HG03439 (cell line): ENCODE measurements at regions not wholly inside any gene's neighbourhood (a gene's known extent, or its start where the extent isn't known, plus 50 kb on each side); places are given as distances from the start of the nearest gene placed in this dataset.
"Not testable (repeated sequence)": the region's sequence is repeated elsewhere in the genome, so short reads cannot be mapped to it uniquely, and the experiment has no call there.

Experiments
- ATAC-seq: cut with Tn5 transposase; IDR thresholded peaks from one replicate; pipeline ENCODE4 v1.9.1; 2021; ENCODE audit warnings: mild to moderate bottlenecking, moderate library complexity; ENCODE audit not compliant: unreplicated experiment

DNA sequence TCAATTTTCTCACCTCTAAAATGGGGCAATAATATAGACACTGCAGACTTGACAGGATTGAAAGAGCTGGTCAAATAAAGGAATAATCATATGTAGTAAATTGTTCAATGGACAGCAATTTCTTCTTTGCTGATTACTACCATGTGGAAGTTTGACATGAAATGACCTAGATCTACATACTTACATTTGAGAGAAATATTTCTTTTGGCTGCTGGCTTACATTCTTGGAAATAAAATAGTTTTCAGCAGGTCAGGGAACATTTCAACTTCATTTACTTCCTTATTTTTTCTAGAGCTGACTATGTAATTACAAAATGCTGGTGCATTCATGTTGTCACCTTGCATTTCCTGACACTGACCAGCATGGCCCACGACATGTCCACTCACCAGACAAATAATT is 294.6 kb upstream of the MIR17HG start:
- no peak for ATAC-seq

- ATAC-seq: no peak
Measured at GRCh38 chr13:91053318-91054065, 294.0 kb upstream of the MIR17HG start.

GRCh38 chr13:91054902-91055301 is 292.6 kb upstream of the MIR17HG start:
- no peak for ATAC-seq

DNA sequence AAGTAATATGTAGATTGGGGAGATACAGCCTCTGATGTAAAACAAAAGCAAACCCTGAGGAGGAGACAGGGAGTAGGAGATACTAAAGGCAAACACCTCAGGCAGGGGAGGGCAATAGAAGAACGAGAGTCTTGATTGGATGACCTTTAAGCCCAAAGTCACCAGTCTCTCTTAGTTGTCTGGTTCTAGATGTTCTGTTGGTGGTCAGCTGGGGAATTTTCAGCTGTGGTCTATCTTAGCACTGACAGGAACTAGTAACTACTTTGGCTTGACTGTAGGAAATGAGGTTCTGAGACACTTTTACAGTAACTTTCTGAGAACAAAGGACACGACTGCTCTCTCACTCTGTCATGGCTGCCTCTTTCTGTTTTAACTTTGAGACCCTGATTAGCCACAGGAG is 290.7 kb upstream of the MIR17HG start:
- peak; percentile 96 for ATAC-seq

- not testable (repeated sequence) for ATAC-seq
Measured at GRCh38 chr13:91057507-91057906, 290.0 kb upstream of the MIR17HG start.

GRCh38 chr13:91058066-91058465 is 289.4 kb upstream of the MIR17HG start:
- no peak for ATAC-seq

DNA sequence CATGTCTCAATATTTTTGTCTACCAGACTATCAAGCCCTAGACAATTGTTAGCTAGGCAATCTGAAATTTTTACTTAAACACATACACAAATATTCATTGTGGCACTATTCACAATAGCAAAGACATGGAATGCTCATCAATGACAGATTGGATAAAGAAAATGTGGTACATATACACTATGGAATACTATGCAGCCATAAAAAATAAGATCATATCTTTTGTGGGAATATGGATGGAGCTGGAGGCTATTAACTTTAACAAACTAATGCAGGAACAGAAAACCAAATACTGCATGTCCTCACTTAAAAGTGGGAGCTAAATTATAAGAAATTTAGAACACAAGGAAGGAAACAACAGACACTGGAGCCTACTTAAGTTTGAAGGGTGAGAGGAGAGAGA is 288.6 kb upstream of the MIR17HG start:
- no peak for ATAC-seq

DNA sequence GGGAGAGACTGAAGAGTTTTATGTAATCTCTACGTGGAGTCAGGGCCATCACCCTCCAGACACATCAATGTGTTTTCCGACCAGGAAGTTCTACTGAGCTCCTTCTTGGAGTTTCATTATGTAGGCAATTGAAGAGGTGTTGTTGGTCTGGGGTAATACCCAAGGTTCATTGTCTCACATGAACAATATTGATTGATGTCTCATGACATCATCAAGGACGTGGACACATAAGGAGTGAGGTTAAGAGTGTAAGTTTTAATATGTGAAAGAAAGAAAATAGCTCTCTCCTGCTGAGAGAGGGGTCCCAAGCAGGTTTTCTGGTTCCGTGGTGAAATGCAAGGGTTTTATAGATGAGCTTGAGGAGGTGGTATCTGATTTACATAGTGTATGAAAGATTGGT is 280.7 kb upstream of the MIR17HG start:
- no peak for ATAC-seq

DNA sequence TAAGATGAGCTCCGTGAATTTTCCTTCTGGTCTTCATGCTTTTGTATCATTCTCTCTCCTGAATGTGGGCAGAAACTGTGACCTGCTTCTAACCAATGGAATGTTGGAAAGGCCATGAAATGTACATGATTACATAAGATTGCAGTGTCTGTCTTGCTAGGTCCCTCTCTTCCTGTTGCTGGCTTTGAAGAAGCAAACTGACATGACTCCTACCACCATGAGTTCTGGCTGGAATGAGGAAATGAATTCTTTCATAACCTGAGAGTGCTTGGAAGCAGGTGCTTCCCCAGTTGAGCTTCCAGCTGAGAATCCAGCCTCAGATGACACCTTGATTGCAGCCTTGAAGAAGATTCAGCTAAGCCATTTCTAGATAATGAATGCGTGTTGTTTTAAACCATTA is 275.0 kb upstream of the MIR17HG start:
- no peak for ATAC-seq

GRCh38 chr13:91074091-91074490 is 273.4 kb upstream of the MIR17HG start:
- no peak for ATAC-seq

- ATAC-seq: no peak
Measured at GRCh38 chr13:91076830-91077229, 270.7 kb upstream of the MIR17HG start.

GRCh38 chr13:91078093-91078679 is 269.3 kb upstream of the MIR17HG start:
- no peak for ATAC-seq

GRCh38 chr13:91079176-91079575 is 268.3 kb upstream of the MIR17HG start:
- no peak for ATAC-seq

GRCh38 chr13:91085127-91085526 is 262.4 kb upstream of the MIR17HG start:
- no peak for ATAC-seq

DNA sequence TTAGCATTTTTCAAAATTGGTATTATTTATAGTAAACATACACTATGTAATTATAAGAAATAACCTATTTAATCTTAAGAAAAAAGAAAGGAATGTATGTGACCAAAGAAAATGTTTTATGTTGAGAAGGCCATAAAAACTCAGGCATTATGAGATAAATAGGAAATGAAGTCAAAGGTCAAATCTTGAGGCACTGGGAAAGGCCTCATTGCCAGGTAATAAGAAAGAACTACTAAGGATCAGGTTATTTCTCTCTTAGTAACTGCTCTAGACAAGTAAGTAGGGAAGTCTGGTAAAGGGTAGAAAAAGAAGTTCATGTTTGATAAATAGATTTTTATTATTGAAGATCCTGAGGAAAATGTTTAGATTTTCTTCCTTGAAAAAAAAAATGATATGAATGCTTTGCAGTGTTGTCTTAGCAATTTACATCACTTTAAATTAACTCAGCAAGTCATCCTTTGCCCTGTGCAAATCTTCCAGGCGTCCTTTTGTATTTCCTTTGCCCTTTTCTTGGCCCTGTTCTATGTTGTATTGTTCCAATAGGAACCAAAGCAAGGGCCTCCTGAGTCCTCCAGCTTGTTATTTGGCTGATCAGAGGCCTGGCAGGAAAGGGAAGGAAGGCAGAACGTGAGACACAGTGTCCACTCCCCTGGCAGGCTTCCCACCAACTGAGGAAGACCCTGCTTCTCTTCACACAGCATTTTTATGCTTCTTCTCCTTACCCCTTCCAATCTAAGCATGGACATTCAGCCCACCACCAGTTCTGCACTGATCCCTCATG is 260.4 kb upstream of the MIR17HG start:
- no peak for ATAC-seq

- ATAC-seq: no peak
Measured at GRCh38 chr13:91097269-91097668, 250.2 kb upstream of the MIR17HG start.

- ATAC-seq: no peak
Measured at GRCh38 chr13:91099877-91100276, 247.6 kb upstream of the MIR17HG start.

GRCh38 chr13:91100944-91101343 is 246.5 kb upstream of the MIR17HG start:
- ATAC-seq: no peak

DNA sequence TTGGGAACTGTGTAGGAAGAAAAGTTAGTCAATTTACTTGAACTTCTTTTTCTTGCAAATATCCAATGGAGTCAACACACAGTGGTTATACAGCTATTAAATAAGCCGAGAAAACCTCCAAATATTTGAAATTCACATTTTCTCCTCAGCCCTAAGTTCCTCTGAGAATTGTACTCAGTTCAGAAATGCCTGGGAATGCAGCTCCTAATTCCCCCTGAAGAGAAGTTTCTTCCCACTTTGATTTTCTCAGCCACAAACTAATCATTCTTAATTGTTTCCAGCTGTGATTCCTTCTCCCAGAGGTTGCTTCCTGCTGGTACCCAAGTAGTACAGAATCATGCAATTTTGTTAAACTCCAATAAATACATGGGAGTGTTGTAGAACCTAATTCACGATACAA is 246.1 kb upstream of the MIR17HG start:
- ATAC-seq: no peak

DNA sequence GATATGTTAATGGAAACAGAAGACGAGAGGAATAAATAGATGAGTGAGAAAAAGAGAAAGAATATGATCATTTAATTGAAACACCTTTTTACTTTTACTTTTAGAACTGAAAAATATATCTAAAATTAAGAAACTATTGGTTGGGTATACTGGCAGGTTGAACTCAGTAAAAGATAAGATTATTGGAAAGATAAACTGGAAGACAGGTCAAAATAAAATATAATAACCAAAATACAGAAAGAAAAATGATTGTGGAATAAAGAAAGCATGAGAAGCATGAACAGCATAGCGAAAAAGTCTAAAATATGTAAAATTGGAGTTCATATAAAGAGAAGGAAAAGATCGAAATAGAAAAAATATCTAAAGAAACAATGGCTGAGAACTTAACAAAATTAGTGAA is 242.2 kb upstream of the MIR17HG start:
- no peak for ATAC-seq

DNA sequence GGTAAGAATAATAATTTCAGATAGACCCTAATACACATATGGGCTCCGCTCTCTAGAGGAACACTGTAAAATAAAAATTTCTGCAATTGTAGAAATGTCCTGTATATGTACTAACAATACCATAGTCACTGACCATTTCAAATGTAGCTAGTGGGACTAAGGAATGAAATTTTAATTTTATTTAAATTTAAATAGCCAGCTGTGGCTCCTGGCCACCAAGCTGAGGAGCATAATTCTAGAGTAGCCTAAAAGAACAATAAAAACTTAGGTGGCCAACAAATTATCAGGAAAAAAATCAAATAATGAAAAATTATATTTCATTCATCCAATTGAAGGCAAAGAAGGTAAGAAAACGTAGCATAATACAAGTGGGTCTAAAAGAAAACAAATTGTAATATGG is 240.9 kb upstream of the MIR17HG start:
- ATAC-seq: no peak

- ATAC-seq: no peak
Measured at GRCh38 chr13:91108315-91108714, 239.2 kb upstream of the MIR17HG start.
